Vagina (tissue), 2 donors: ENCODE measurements at regions not wholly inside any gene's neighbourhood (a gene's known extent, or its start where the extent isn't known, plus 50 kb on each side); places are given as distances from the start of the nearest gene placed in this dataset.
"Not testable (repeated sequence)": the region's sequence is repeated elsewhere in the genome, so short reads cannot be mapped to it uniquely, and the experiment has no call there.

Experiments used
- DNase-seq, 2 donors: peaks; one replicate each; pipeline ENCODE4 v3.0.0-alpha.2; 2017; ENCODE audit errors: extremely low spot score in 2 of 2
- H3K27ac ChIP-seq: fragments of 200-600 bp; sonication (generic); one replicate; pipeline ENCODE4 v1.5.1; 2019
- H3K27me3 ChIP-seq: fragments of 200-600 bp; sonication (generic); one replicate; pipeline ENCODE4 v1.5.1; 2019
- H3K36me3 ChIP-seq, 2 donors: fragments of 200-600 bp; sonication (generic); one replicate each; pipeline ENCODE4 v1.5.1; 2017 to 2019
- H3K4me1 ChIP-seq: fragments of 200-600 bp; sonication (generic); one replicate; pipeline ENCODE4 v1.5.1; 2019
- H3K4me3 ChIP-seq, 2 donors: fragments of 200-600 bp; sonication (generic); 1 replicate in 1 of 2; 2 replicates in 1 of 2; pipeline ENCODE4 v1.5.1; 2016 to 2019
- H3K9me3 ChIP-seq: fragments of 200-600 bp; sonication (generic); one replicate; pipeline ENCODE4 v1.5.1; 2019
- POLR2A ChIP-seq, 2 donors: fragments of 450-650 bp; IDR thresholded peaks; one replicate each; pipeline ENCODE4 v1.6.1; 2017; ENCODE audit warnings: antibody characterized with exemption in 2 of 2, mild to moderate bottlenecking in 2 of 2, moderate library complexity in 2 of 2
- POLR2AphosphoS5 ChIP-seq, 2 donors: sonication (generic); formaldehyde crosslinking; IDR thresholded peaks; one replicate each; pipeline ENCODE4 v1.9.0; 2017; ENCODE audit warnings: antibody characterized with exemption in 2 of 2, mild to moderate bottlenecking in 2 of 2, low read depth in 1 of 2; ENCODE audit not compliant: insufficient read depth in 1 of 2
- intact Hi-C: fragments of 100-400 bp; cut with DNase I; formaldehyde crosslinking; loops from one replicate; pipeline ENCODE4 v1.15.1; 2023
- TF ChIP-seq, protein P1 (sequence below), 3 experiments: fragments of 450-650 bp in 2 of 3; fragments of 200-600 bp in 1 of 3; sonication (generic) in 1 of 3; IDR thresholded peaks; one replicate each; pipeline ENCODE4 v1.5.1; 2017 to 2019; ENCODE audit warnings: antibody characterized with exemption in 3 of 3, mild to moderate bottlenecking in 2 of 3, moderate library complexity in 2 of 3

DNA sequence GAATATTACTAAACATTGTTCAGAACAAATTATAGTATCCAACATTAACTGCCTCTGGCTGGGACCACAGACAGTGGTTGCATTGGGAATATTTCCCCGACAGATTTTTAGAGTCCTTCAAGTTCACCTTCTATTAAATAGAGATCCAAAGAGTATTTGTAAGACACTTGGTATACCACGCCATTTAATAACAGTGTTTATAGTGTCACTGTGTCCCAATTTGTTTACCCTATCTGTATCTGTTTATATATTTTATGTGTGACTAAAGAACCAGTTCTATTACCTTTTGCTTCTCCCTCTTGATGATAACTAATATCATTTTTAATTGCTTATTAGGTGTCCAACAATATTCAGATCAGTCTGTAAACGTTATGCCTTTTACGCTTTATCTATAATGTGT is 191.3 kb upstream of the IRX5 start:
- no peaks in the 10 kb centered on the region for H3K4me1 ChIP-seq
- TF ChIP-seq POLR2AphosphoS5 (IDR thresholded peaks at IDR 0.05; ENCODE audit: insufficient read depth in 1 of 2, low read depth in 1 of 2) (no peak), POLR2A (IDR thresholded peaks at IDR 0.05) (no peak)
- TF ChIP-seq, protein P1, sequence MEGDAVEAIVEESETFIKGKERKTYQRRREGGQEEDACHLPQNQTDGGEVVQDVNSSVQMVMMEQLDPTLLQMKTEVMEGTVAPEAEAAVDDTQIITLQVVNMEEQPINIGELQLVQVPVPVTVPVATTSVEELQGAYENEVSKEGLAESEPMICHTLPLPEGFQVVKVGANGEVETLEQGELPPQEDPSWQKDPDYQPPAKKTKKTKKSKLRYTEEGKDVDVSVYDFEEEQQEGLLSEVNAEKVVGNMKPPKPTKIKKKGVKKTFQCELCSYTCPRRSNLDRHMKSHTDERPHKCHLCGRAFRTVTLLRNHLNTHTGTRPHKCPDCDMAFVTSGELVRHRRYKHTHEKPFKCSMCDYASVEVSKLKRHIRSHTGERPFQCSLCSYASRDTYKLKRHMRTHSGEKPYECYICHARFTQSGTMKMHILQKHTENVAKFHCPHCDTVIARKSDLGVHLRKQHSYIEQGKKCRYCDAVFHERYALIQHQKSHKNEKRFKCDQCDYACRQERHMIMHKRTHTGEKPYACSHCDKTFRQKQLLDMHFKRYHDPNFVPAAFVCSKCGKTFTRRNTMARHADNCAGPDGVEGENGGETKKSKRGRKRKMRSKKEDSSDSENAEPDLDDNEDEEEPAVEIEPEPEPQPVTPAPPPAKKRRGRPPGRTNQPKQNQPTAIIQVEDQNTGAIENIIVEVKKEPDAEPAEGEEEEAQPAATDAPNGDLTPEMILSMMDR (IDR thresholded peaks at IDR 0.05): no peak
- DNase-seq: no peak
- intact Hi-C loops: no loop called here
- no peaks in the 10 kb centered on the region for H3K27me3 ChIP-seq
- no peaks in the 10 kb centered on the region for H3K36me3 ChIP-seq
- no peaks in the 10 kb centered on the region for H3K9me3 ChIP-seq
- no peak overlapping the region for H3K27ac ChIP-seq
- H3K4me3 ChIP-seq: no peak overlapping the region

DNA sequence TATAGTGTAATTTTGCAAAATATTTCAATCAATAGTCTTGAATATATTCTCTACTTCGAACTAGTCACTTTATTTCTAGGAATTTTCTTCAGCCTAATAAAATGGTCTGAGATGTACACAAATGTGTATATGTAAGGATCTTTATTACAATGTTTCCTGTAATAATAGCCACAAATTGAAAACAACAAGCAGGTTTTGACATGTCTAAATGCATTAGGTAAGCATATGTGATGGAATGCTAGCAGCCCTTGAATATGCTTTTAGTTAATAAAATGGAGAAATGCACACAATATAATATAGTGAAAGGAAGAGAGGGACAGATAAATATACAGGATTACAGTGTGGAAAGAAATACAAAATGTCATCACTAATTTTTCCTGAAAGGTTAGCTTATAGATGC is 196.5 kb upstream of the IRX5 start:
- no peak for DNase-seq
- Histone ChIP-seq H3K27me3 (no peaks in the 10 kb centered on the region), H3K4me1 (no peaks in the 10 kb centered on the region), H3K9me3 (no peaks in the 10 kb centered on the region), H3K36me3 (no peaks in the 10 kb centered on the region), H3K4me3 (no peak overlapping the region), H3K27ac (no peak overlapping the region)
- TF ChIP-seq POLR2A (IDR thresholded peaks at IDR 0.05): no peak
- TF ChIP-seq, protein P1 (IDR thresholded peaks at IDR 0.05): no peak
- TF ChIP-seq POLR2AphosphoS5 (IDR thresholded peaks at IDR 0.05; ENCODE audit: insufficient read depth in 1 of 2, low read depth in 1 of 2): no peak
- intact Hi-C loops: no loop called here

DNA sequence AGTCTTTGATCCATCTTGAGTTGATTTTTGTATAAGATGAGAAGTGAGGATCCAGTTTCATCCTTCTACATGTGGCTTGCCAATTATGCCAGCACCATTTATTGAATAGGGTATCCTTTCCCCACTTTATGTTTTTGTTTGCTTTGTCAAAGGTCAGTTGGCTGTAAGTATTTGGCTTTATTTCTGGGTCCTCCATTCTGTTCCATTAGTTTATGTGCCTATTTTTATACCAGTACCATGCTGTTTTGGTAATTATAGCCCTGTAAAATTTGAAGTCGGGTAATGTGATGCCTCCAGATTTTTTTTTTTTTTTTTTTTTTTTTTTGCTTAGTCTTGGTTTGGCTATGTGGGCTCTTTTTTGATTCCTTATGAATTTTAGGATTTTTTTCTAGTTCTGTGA is 203.0 kb upstream of the IRX5 start:
- intact Hi-C loops, H3K9me3 ChIP-seq, H3K27ac ChIP-seq, DNase-seq, H3K4me3 ChIP-seq, H3K4me1 ChIP-seq, H3K27me3 ChIP-seq, H3K36me3 ChIP-seq: not testable (repeated sequence)

DNA sequence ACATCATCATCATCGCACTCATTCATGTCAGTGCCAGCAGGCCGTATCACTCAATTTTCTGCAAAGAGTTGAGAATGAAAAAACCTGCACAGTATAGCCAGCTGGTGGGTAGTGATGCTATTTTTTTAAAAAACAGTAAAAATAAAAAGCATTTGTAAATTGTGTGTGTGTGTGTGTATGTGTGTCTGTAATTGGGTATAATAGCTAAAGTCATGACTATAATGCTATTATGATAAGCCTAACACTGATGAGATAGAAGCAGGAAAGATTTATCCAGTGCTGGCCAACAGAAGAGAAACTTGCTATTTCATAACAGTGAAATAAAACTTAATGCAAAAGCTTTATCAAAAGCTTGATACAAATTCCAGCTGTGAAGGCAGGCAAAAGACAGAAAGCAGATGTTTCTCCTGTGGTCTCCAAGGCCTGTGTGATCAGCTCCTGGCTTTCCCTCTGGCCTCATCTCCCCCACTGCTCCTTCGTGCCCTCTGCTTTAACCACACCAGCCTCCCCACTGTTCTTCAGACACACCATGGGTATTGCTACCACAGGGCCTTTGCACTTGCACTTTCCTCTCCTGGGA is 206.2 kb upstream of the IRX5 start:
- Histone ChIP-seq H3K36me3 (no peaks in the 10 kb centered on the region), H3K9me3 (no peaks in the 10 kb centered on the region), H3K4me3 (no peak overlapping the region), H3K27me3 (no peaks in the 10 kb centered on the region), H3K27ac (no peak overlapping the region), H3K4me1 (no peaks in the 10 kb centered on the region)
- intact Hi-C loops: no loop called here
- DNase-seq: no peak
- TF ChIP-seq, protein P1 (IDR thresholded peaks at IDR 0.05): no peak
- TF ChIP-seq POLR2A (IDR thresholded peaks at IDR 0.05): no peak
- TF ChIP-seq POLR2AphosphoS5 (IDR thresholded peaks at IDR 0.05; ENCODE audit: insufficient read depth in 1 of 2, low read depth in 1 of 2): no peak

DNA sequence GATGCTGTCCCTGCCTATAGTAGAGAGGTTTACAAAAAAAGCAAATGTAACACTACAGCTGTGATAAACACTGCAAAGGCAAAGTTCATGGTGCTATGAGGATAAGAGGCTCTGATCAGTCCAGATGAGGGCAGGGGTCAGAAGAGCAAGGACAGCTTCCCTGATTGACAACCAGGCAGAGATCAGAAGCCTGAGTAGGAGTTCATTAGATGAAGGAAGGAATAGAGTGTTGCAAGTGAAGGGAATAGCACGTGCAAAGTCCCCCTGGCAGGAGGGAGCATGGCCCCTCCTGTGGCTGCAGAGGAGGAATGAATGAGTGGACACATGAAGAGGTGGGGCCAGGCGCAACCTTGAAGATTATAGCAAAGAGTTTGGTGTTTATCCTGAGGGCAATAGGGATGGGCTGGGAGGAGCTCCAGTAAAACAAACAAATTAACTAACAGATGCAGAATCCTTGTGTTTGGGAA is 208.4 kb upstream of the IRX5 start:
- no peak overlapping the region for H3K27ac ChIP-seq
- H3K36me3 ChIP-seq: no peaks in the 10 kb centered on the region
- TF ChIP-seq, protein P1 (IDR thresholded peaks at IDR 0.05): no peak
- TF ChIP-seq POLR2A (IDR thresholded peaks at IDR 0.05) (no peak), POLR2AphosphoS5 (IDR thresholded peaks at IDR 0.05; ENCODE audit: insufficient read depth in 1 of 2, low read depth in 1 of 2) (no peak)
- H3K4me3 ChIP-seq: no peak overlapping the region
- intact Hi-C loops: no loop called here
- no peaks in the 10 kb centered on the region for H3K9me3 ChIP-seq
- DNase-seq: no peak
- no peaks in the 10 kb centered on the region for H3K4me1 ChIP-seq
- H3K27me3 ChIP-seq: no peaks in the 10 kb centered on the region
